Renal pelvis (tissue), 1 donor: ENCODE measurements at regions not wholly inside any gene's neighbourhood (a gene's known extent, or its start where the extent isn't known, plus 50 kb on each side); places are given as distances from the start of the nearest gene placed in this dataset.
"Not testable (repeated sequence)": the region's sequence is repeated elsewhere in the genome, so short reads cannot be mapped to it uniquely, and the experiment has no call there.

ENCODE experiments used
- DNase-seq: peaks from one replicate; pipeline ENCODE4 v3.0.0-alpha.2; 2013

- DNase-seq = no peak
Observed at GRCh38 chrX:116863029-116863428, 400.3 kb upstream of the CT83 start.

DNA sequence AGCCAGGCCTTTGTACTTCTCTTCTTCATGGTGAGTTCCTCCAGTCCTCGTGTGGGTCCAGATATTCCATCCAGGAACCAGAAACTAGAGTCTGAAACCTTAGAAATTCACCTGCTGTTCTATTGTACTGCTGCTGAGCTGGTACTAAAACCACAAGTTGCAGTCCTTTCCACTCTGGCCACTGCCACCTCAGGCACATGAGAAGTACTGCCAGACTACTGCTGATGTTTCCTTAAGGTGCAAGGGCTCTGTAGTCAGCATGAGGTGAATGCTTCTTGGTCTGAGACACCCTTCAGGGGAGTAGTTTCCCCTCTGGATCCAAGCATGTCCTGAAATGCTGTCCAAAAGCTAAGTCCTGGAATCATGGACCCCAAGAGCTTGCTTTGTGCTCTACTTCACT, 399.6 kb upstream of the CT83 start:
- DNase-seq = no peak

DNA sequence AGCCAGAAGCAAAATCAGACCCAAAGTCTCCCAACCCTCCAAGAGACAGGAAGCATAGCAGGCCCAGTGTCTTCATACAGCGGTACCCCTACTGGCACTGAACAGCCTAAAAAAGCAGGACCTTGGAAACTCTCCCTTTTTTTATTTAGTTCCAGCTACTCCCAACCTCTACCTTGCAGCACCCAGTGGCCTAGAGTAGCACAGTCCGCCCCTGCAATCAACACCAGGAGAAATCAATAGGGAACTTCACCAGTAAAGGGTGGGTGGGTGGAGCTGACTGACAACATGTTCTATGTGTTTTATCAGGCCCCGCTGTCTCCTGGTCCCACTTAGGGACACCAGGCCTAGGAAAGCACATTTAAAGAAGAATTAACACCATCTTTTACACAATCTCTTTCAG, 378.5 kb upstream of the CT83 start:
- no peak for DNase-seq

DNA sequence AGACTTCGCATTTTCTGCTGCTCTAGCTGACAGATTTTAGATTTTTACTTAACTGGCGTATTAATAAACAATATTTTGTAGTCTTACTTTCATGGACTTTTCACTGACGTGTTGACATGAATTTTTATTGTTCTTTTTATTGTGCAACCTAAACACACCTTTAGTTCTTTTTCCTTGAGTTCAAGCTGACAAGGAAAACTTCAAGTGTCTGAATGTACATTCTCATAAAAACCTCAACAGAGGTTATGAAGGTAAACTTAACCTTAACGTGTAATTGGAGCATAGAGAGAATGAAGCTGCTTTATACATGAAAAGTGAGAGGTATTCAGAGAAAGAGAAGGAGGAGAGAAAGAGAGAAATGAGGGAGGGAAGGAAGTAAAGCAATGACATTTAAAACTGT, 364.3 kb upstream of the CT83 start:
- DNase-seq = no peak

DNA sequence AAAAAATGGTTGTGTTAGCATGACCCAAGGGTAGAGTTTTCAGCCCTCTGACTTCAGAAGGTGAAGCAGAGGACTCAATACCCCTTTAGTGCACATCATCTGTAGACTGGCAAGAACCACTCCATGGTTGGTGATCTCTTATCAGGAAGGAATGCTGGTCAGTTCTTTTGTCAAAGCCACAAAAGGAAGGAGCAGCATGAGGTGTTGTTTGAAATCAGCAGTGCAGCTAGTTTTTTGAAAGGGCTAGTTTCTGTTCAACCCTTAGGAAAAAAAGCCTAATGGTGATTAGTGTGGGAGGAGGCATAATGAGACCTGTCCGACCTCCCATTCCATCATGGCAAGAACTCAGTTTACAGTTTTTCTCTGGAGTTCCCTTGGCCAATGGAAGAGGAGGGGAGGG, 362.0 kb upstream of the CT83 start:
- DNase-seq = no peak

DNA sequence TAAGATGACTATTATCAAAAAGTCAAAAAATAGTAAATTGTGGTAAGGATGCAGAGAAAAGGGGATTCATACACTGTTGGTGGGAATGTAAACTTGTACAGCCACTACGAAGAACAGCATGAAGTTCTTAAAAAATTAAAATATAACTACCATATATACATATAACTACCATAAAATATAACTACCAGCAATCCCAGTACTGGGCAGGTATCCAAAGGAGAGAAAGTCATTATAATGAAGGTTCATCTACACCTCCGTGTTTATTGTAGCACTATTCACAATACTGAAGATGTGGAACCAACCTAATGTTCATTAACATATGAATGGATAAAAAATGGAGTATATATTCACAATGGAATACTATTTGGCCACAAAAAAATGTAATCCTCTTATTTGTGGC, 360.9 kb upstream of the CT83 start:
- DNase-seq = no peak

- DNase-seq = no peak
Observed at GRCh38 chrX:116806288-116806802, 343.6 kb upstream of the CT83 start.

- no peak for DNase-seq
Observed at GRCh38 chrX:116801943-116802342, 339.2 kb upstream of the CT83 start.

- DNase-seq = no peak
Observed at GRCh38 chrX:116781926-116782325, 319.1 kb upstream of the CT83 start.

- DNase-seq = no peak
Observed at GRCh38 chrX:116757491-116757890, 294.7 kb upstream of the CT83 start.

DNA sequence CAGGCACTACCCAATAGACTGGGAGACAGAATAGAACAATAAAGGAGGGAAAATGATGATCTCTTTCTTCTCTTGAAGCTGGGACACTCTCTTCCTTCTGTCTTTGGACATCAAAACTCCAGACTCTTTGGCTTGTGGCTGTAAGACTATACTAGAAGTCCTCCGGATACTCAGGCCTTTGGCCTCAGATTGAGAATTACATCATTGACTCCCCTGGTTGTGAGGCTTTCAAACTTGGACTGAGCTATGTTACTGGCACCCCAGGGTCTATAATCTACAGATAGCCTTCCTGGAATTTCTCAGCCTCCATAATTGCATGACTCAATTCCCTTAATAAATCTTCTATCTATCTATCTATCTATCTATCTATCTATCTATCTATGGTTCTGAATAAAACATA, 294.2 kb upstream of the CT83 start:
- DNase-seq = no peak

GRCh38 chrX:116749943-116750342, 287.2 kb upstream of the CT83 start:
- DNase-seq = no peak

DNA sequence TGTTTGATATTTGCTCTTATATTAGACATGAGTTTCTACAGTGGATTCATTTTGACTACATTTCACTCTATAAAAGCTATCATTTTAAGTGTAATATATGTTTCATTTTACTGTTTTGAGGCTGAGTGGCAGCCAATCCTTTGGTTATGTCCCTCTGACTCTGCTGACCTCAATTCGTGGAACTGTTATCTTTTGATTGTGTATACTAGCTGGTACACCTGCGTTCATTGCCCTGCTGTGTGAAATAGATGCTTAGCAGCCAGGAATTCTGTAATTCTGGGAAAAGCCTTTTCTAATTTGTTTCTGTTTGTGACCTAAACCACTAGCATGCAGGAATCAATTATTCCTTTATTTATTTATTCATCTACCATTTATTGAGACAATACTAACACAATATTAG, 269.4 kb upstream of the CT83 start:
- no peak for DNase-seq

GRCh38 chrX:116726806-116727205, 264.0 kb upstream of the CT83 start:
- DNase-seq = no peak

- DNase-seq = no peak
Observed at GRCh38 chrX:116694046-116694445, 231.3 kb upstream of the CT83 start.

GRCh38 chrX:116679544-116679943, 216.8 kb upstream of the CT83 start:
- DNase-seq = not testable (repeated sequence)

GRCh38 chrX:116667346-116668134, 204.8 kb upstream of the CT83 start:
- DNase-seq = peak; percentile 7

DNA sequence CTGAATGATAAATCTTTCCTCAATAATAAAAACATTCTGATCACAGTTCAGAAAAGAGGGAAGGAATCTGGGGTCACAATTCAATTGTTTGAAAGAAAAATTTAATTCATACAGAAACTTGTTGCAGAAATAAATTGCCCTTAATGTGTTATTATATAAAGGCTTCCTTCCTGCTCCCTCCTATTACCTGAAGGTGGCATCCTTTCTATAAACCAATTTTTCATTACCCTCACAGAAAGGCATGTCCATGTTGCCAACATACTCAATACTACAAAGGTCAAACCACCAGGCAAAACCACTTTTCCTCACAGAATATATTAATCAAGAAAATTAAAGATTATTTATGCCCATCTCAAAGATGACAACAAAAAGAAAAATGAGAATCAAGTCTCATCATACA, 194.3 kb upstream of the CT83 start:
- no peak for DNase-seq

DNA sequence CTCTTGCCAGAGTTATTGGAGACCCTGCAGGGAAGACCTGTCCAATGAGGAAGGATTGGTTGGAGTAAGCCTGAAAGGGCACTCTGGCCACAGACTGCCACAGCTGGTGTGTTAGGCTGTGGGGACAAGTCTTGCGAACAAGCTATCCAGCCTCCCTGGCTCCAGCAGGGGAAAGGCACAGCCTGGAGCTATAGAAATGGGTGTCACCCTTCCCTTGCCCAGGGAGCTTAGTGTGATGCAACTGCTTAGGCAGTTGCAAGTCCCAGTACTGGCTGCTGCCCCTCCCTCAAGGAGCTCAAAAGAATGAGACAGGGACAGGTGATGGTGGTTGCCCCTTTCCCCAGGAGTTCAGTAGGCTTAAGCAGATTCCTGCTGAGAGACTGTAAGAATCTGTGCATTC, 165.7 kb upstream of the CT83 start:
- DNase-seq = no peak

DNA sequence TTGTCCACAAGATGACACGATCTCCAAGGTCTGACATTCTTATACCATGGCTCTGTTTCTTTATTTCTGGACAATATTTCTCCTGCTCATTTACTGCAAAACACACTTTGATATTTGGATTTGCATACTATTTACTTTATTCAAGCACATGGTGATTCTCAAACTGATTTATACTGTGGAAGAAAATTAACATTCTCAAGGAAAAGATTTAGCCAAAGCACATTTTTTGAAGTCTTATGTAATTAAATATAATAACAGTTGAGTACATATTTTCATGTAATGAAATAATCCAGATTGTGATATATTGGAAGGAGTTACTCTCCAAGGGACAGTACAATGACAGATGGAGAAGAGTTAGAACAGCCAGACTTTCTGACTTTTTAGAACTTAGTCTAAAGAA, 155.8 kb upstream of the CT83 start:
- peak; percentile 14 for DNase-seq

GRCh38 chrX:116607776-116608175, 145.0 kb upstream of the CT83 start:
- no peak for DNase-seq

DNA sequence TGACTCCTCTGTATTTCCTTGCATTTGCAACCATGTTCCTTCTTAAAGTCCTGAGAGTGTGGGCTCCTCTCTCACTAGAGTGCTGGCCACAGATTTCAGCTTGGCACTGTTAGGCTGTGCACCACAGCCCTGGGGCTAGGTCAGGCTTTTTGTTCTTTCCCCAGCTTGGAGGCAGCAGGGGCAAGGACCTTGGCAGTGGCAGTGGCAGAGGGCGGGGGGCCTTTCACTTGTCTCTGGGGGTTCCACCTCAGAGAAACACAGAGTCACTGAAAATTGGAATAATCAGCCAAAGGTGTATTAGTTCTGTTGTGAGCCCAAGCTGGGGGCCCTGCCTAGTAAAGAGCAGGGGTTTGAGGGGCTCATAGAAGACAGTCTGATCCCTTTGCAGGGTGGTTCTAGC, 142.8 kb upstream of the CT83 start:
- no peak for DNase-seq

DNA sequence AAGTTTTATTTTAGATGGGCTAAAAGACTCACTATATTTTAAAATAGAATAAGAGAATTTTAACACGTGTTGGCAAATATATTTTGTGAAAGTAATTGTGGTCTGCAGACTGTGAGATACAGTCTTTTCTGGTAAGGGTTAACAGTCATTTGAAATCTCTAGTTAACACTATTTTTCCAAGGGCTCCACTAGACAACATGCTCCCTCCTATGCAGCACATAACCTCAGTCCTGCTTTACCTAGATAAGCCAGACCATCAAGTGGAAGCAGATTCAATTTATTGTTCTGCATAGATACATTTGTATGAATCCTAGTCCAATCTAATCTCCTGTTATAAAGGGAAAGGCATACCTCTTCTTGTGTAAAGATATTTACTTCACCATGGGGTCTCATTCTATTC, 133.2 kb upstream of the CT83 start:
- no peak for DNase-seq
